CD4-positive, alpha-beta T cell treated with Interleukin-6 for 4 hours (primary cell): ENCODE measurements at regions not wholly inside any gene's neighbourhood (a gene's known extent, or its start where the extent isn't known, plus 50 kb on each side); places are given as distances from the start of the nearest gene placed in this dataset.
"Not testable (repeated sequence)": the region's sequence is repeated elsewhere in the genome, so short reads cannot be mapped to it uniquely, and the experiment has no call there.

Source experiments
- DNase-seq: peaks from one replicate; pipeline ENCODE4 v3.0.0-alpha.2; 2020; ENCODE audit warnings: mixed read lengths

- no peak for DNase-seq
Observed at GRCh38 chr5:90128551-90128950, 281.0 kb downstream of the CETN3 start.

- no peak for DNase-seq
Observed at GRCh38 chr5:90119531-90119971, 290.0 kb downstream of the CETN3 start.

GRCh38 chr5:90117005-90117404 is 292.6 kb downstream of the CETN3 start:
- DNase-seq = no peak

- no peak for DNase-seq
Observed at GRCh38 chr5:90113108-90113507, 296.4 kb downstream of the CETN3 start.

GRCh38 chr5:90112033-90112692 is 297.4 kb downstream of the CETN3 start:
- DNase-seq = no peak

GRCh38 chr5:90111364-90112032 is 298.1 kb downstream of the CETN3 start:
- DNase-seq = no peak

GRCh38 chr5:90109285-90109684 is 300.3 kb downstream of the CETN3 start:
- DNase-seq = no peak

GRCh38 chr5:90099099-90099498 is 310.5 kb downstream of the CETN3 start:
- DNase-seq = no peak

- DNase-seq = no peak
Observed at GRCh38 chr5:90097082-90097477, 312.5 kb downstream of the CETN3 start.

- no peak for DNase-seq
Observed at GRCh38 chr5:90096415-90097081, 313.0 kb downstream of the CETN3 start.

GRCh38 chr5:90095292-90096060 is 314.1 kb downstream of the CETN3 start:
- no peak for DNase-seq

GRCh38 chr5:90093751-90094485 is 315.6 kb downstream of the CETN3 start:
- DNase-seq = no peak

- DNase-seq = no peak
Observed at GRCh38 chr5:90092734-90093133, 316.8 kb downstream of the CETN3 start.

- no peak for DNase-seq
Observed at GRCh38 chr5:90084342-90084741, 325.2 kb downstream of the CETN3 start.

GRCh38 chr5:90073026-90073570 is 336.5 kb downstream of the CETN3 start:
- not testable (repeated sequence) for DNase-seq

- DNase-seq = no peak
Observed at GRCh38 chr5:90071656-90072055, 337.9 kb downstream of the CETN3 start.

GRCh38 chr5:90071066-90071465 is 338.5 kb downstream of the CETN3 start:
- no peak for DNase-seq

- DNase-seq = no peak
Observed at GRCh38 chr5:90066920-90067319, 342.6 kb downstream of the CETN3 start.

- no peak for DNase-seq
Observed at GRCh38 chr5:90056911-90057705, 352.4 kb downstream of the CETN3 start.

GRCh38 chr5:90055831-90056328 is 353.7 kb downstream of the CETN3 start:
- DNase-seq = no peak

- no peak for DNase-seq
Observed at GRCh38 chr5:90054612-90055011, 354.9 kb downstream of the CETN3 start.
